ENCODE measurements at regions not wholly inside any gene's neighbourhood (a gene's known extent, or its start where the extent isn't known, plus 50 kb on each side); places are given as distances from the start of the nearest gene placed in this dataset.
"Not testable (repeated sequence)": the region's sequence is repeated elsewhere in the genome, so short reads cannot be mapped to it uniquely, and the experiment has no call there.

DNA sequence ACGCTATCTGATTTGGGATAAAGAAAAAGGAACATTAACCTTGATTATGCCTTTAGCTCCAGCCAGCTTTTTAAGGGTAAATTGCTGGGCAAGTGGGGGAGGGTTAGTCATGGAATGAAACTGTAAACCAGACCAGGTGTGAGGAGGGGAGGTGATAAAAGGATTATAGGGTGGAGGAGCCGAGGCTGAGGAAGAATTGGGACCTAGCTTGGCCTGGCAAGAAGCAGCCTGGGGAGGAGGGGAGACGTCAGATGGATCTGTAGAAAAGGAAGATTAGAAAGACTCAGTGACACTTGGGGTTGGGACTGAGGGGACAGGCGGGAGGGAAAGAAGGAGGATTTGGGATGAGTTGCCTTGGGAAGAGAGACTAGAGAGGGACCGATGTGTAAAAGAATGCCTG, 590.8 kb upstream of the MDGA2 start:
- H3K36me3 Mint-ChIP-seq (ENCODE audit: insufficient read depth in 1 of 3, low read depth in 3 of 3); H3K4me1 ChIP-seq (ENCODE audit: insufficient read depth, low read length); DNase-seq; H3K79me1 ChIP-seq (ENCODE audit: insufficient read depth, low read depth, low read length, poor library complexity, severe bottlenecking); H4K5ac ChIP-seq (ENCODE audit: insufficient read length, low read depth, low read length); H2BK12ac ChIP-seq (ENCODE audit: insufficient read length, low read depth, low read length); H4K91ac ChIP-seq (ENCODE audit: insufficient read length, low read depth, low read length); H3T11ph ChIP-seq (ENCODE audit: low read length); H4K20me1 ChIP-seq (ENCODE audit: control insufficient read depth, insufficient read depth, insufficient read length); H2BK5ac ChIP-seq (ENCODE audit: insufficient read length, low read length); H3K14ac ChIP-seq (ENCODE audit: insufficient read depth, low read length); H3K27me3 ChIP-seq (ENCODE audit: insufficient read depth, low read length); H3K56ac ChIP-seq (ENCODE audit: insufficient read length, low read depth, low read length); H2AFZ ChIP-seq (ENCODE audit: low read length); H4K8ac ChIP-seq (replicated peaks; ENCODE audit: insufficient read length, low read depth, low read length); H2AK5ac ChIP-seq (ENCODE audit: insufficient read length, low read length); H3K4ac ChIP-seq (ENCODE audit: low read depth, low read length); H3K23me2 ChIP-seq (ENCODE audit: insufficient read length, low read depth, low read length, poor library complexity, severe bottlenecking); H3K18ac ChIP-seq (ENCODE audit: insufficient read length, low read depth, low read length); H2BK120ac ChIP-seq (ENCODE audit: low read depth, low read length, poor library complexity, severe bottlenecking); H2BK20ac ChIP-seq (ENCODE audit: low read depth, low read length, poor library complexity, severe bottlenecking); H3K27me3 Mint-ChIP-seq (ENCODE audit: low read depth); H3K27ac ChIP-seq (ENCODE audit: insufficient read length, low read depth, low read length); H3K23ac ChIP-seq (ENCODE audit: insufficient read length, low read depth, low read length); H3K9me3 ChIP-seq (ENCODE audit: control insufficient read depth, low read depth, low read length); H2BK15ac ChIP-seq (ENCODE audit: low read depth, low read length); H3K9me3 Mint-ChIP-seq: not testable (repeated sequence)
- Mint-ChIP-seq H3K4me3 (peak overlapping the region; percentile 30 to 58; a peak in 4 of 5 replicates), H3K27ac (peak overlapping the region in 2 of 3 experiments; percentile 21 to 37; a peak in 4 of 7 replicates), H3K4me1 (peaks cover 19 to 26% of the 10 kb centered on the region in 2 experiments)
- peak overlapping the region; percentile 31 for H3K9ac ChIP-seq (ENCODE audit: extremely low read depth, insufficient read length, low read length)
- peaks cover 12% of the 10 kb centered on the region; the same call in 1 of the 2 replicates for H3K79me2 ChIP-seq (ENCODE audit: insufficient read depth, low read length)
- WGBS (ENCODE audit: extremely low coverage, insufficient read length, low lambda C conversion rate), result no CpG with 5 or more reads among the region's 5 CpGs
- H3K4me2 ChIP-seq (ENCODE audit: insufficient read depth, insufficient read length, low read length), result peak overlapping the region; percentile 98

All from H9 (cell line).